ENCODE measurements at regions not wholly inside any gene's neighbourhood (a gene's known extent, or its start where the extent isn't known, plus 50 kb on each side); places are given as distances from the start of the nearest gene placed in this dataset.

GRCh38 chr2:9156483-9156882, 50.1 kb upstream of the ASAP2 start:
- H3K4me3 ChIP-seq, result no peak overlapping the region
- H3K9me3 ChIP-seq, result no peaks in the 10 kb centered on the region

GRCh38 chr2:9154061-9154460, 52.6 kb upstream of the ASAP2 start:
- no peak for TF ChIP-seq CTCF (IDR thresholded peaks at IDR 0.05)
- Histone ChIP-seq H3K9me3 (no peaks in the 10 kb centered on the region), H3K4me3 (no peak overlapping the region), H3K4me1 (ENCODE audit: low read depth) (no peaks in the 10 kb centered on the region), H3K36me3 (ENCODE audit: low read depth) (no peaks in the 10 kb centered on the region)
- no peak for DNase-seq
- ATAC-seq, result no peak
- intact Hi-C loops (cut with DNase I, micrococcal nuclease), result no loop called here

More at GRCh38 chr2:9156483-9156882, 50.1 kb upstream of the ASAP2 start:
- Histone ChIP-seq H3K4me1 (ENCODE audit: low read depth) (no peaks in the 10 kb centered on the region), H3K36me3 (ENCODE audit: low read depth) (no peaks in the 10 kb centered on the region)
- intact Hi-C loops (cut with DNase I, micrococcal nuclease), result no loop called here
- TF ChIP-seq CTCF (IDR thresholded peaks at IDR 0.05), result no peak
- ATAC-seq (no peak), DNase-seq (no peak)

GRCh38 chr2:9153643-9153980, 53.0 kb upstream of the ASAP2 start:
- intact Hi-C loops (cut with DNase I, micrococcal nuclease), result no loop called here
- DNase-seq, result no peak
- ATAC-seq, result no peak
- H3K4me1 ChIP-seq (ENCODE audit: low read depth), result no peaks in the 10 kb centered on the region
- H3K9me3 ChIP-seq, result no peaks in the 10 kb centered on the region
- TF ChIP-seq CTCF (IDR thresholded peaks at IDR 0.05), result no peak
- no peak overlapping the region for H3K4me3 ChIP-seq
- no peaks in the 10 kb centered on the region for H3K36me3 ChIP-seq (ENCODE audit: low read depth)

- Histone ChIP-seq H3K4me3 (no peak overlapping the region), H3K36me3 (ENCODE audit: low read depth) (no peaks in the 10 kb centered on the region), H3K4me1 (ENCODE audit: low read depth) (no peaks in the 10 kb centered on the region), H3K9me3 (no peaks in the 10 kb centered on the region)
- no peak for TF ChIP-seq CTCF (IDR thresholded peaks at IDR 0.05)
- intact Hi-C loops (cut with DNase I, micrococcal nuclease), result no loop called here
- ATAC-seq (no peak), DNase-seq (no peak)
These were observed 53.5 kb upstream of the ASAP2 start for GRCh38 chr2:9152975-9153642.

GRCh38 chr2:9150906-9151305, 55.7 kb upstream of the ASAP2 start:
- H3K4me1 ChIP-seq (ENCODE audit: low read depth), result no peaks in the 10 kb centered on the region
- intact Hi-C loops (cut with DNase I, micrococcal nuclease), result no loop called here
- H3K4me3 ChIP-seq, result no peak overlapping the region
- no peak for TF ChIP-seq CTCF (IDR thresholded peaks at IDR 0.05)
- DNase-seq, result no peak
- no peak for ATAC-seq
- H3K9me3 ChIP-seq, result no peaks in the 10 kb centered on the region
- H3K36me3 ChIP-seq (ENCODE audit: low read depth), result no peaks in the 10 kb centered on the region

GRCh38 chr2:9150568-9150900, 56.1 kb upstream of the ASAP2 start:
- DNase-seq, result no peak
- ATAC-seq, result no peak
- TF ChIP-seq CTCF (IDR thresholded peaks at IDR 0.05), result no peak
- intact Hi-C loops (cut with DNase I, micrococcal nuclease), result no loop called here
- Histone ChIP-seq H3K4me1 (ENCODE audit: low read depth) (no peaks in the 10 kb centered on the region), H3K36me3 (ENCODE audit: low read depth) (no peaks in the 10 kb centered on the region), H3K4me3 (no peak overlapping the region), H3K9me3 (no peaks in the 10 kb centered on the region)
